ENCODE measurements at regions not wholly inside any gene's neighbourhood (a gene's known extent, or its start where the extent isn't known, plus 50 kb on each side); places are given as distances from the start of the nearest gene placed in this dataset.

GRCh38 chr10:20988357-20988983 is 91.4 kb upstream of the NEBL start:
- no peak for DNase-seq (ENCODE audit: low read depth in 2 of 2)

DNA sequence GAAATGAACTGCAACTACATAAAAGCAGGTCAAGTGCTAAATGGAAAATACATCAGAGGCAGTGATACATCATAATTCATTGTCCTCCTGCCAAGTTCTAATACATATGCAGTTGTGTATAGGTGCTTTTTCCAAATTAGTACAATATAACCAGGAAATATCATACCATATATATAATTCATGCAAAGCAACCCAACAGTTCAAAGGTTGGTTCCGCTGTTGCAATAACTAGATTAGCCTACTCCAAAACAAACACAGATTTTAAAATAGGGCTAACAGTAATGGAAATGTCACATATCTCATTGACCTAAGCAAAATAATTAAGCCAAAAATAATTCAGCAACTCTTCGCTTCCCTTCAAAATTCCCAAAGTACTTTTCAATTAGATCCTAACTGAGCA is 88.9 kb upstream of the NEBL start:
- DNase-seq (ENCODE audit: low read depth in 2 of 2) = no peak

DNA sequence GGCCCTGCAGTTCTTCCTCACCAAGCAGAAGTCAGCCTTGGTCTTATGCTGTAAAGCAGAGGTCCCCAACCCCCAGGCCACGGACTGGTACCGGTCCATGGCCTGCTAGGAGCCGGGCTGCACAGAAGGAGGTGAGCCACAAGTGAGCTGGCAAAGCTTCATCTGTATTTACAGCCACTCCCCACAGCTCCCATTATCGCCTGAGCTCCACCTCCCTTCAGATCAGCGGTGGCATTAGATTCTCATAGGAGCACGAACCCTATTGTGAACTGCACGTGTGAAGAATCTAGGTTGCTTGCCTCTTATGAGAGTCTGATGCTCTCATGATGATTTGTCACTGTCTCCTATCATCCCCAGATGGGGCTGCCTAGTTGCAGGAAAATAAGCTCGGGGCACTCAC is 87.6 kb upstream of the NEBL start:
- no peak for DNase-seq (ENCODE audit: low read depth in 2 of 2)

- no peak for DNase-seq (ENCODE audit: low read depth in 2 of 2)
Observed at GRCh38 chr10:20981419-20981953, 84.4 kb upstream of the NEBL start.

GRCh38 chr10:20978617-20979016 is 81.5 kb upstream of the NEBL start:
- DNase-seq (ENCODE audit: low read depth in 2 of 2) = no peak

DNA sequence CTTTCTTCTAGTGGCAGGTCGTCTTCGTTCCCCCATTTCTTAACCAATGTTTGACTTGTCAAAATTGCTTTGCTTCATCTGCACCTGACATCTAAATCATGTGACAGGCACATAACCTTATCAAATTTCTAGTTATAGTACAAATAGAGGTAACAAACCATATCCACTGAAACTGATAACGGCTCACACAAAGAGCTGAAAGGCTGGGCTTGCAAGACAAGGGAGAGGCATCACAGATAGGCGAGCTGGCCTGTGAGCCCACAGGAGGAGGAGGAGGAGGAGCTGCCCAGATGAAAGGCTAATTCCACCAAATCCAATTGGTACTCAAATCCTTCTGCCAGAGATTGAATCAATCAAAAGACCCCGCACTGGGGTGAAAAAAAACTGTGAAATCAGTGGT is 80.2 kb upstream of the NEBL start:
- DNase-seq (ENCODE audit: low read depth in 2 of 2) = no peak

GRCh38 chr10:20976891-20977290 is 79.8 kb upstream of the NEBL start:
- no peak for DNase-seq (ENCODE audit: low read depth in 2 of 2)

GRCh38 chr10:20976390-20976789 is 79.3 kb upstream of the NEBL start:
- no peak for DNase-seq (ENCODE audit: low read depth in 2 of 2)

GRCh38 chr10:20975236-20975635 is 78.1 kb upstream of the NEBL start:
- DNase-seq (ENCODE audit: low read depth in 2 of 2) = no peak

DNA sequence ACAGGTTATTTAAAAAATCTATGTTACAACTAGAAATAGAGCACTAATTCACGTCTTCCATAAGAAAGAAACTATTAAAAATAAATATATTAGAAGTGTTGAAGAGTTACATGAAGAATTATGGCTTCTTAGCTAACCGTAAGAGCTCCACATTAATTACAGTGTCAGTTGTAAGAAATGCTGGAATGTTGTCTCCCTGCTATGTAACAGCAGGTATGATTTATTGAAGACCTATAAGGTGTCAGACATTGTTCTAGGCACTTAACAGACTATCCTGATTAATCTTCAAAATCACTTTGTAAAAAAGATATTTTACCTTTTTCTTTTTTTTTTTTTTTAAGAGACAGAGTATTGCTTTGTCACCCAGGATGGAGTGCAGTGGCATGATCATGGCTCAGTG is 75.8 kb upstream of the NEBL start:
- no peak for DNase-seq (ENCODE audit: low read depth in 2 of 2)

GRCh38 chr10:20971901-20972300 is 74.8 kb upstream of the NEBL start:
- no peak for DNase-seq (ENCODE audit: low read depth in 2 of 2)

- DNase-seq (ENCODE audit: low read depth in 2 of 2) = no peak
Observed at GRCh38 chr10:20970708-20971107, 73.6 kb upstream of the NEBL start.

GRCh38 chr10:20970044-20970443 is 72.9 kb upstream of the NEBL start:
- no peak for DNase-seq (ENCODE audit: low read depth in 2 of 2)

- DNase-seq (ENCODE audit: low read depth in 2 of 2) = no peak
Observed at GRCh38 chr10:20966426-20966825, 69.3 kb upstream of the NEBL start.

DNA sequence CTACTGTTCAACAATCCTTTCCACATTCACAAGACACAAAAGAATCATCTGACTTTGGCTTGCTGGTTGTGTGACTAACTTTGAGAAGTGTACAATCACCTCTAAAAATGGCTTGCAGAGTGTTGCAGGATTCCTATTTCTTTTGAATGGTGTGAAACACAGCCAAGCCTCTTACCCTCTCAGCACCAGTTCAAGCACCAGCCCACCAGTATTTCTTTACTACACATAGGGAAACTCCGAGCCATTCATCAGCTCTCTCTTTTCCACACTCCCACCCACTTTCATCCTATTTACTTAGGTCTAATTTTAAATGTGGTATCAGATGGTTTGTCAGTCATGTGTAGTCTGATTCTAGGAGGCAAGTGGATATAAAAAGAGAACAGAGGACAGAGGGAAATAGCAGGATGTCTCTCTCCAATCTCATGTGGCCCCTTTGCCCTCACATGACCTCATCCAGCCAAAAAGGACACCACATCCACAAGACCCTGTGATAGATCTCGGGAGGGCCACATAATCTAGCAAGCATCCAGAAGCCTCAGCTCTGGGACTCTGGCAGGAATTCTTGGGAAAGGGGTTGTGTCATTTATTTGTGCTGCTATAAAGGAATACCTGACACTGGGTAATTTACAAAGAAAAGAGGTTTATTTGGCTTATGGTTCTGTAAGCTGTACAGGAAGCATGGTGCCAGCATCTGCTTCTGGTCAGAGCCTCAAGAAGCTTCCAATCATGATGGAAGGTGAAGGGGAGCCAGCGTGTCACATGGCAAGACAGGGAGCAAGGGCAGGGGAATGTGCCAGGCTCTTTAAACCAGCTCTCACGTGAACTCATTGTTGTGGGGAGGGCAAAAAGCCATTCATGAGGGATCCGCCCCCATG is 66.8 kb upstream of the NEBL start:
- DNase-seq (ENCODE audit: low read depth in 2 of 2) = no peak

DNA sequence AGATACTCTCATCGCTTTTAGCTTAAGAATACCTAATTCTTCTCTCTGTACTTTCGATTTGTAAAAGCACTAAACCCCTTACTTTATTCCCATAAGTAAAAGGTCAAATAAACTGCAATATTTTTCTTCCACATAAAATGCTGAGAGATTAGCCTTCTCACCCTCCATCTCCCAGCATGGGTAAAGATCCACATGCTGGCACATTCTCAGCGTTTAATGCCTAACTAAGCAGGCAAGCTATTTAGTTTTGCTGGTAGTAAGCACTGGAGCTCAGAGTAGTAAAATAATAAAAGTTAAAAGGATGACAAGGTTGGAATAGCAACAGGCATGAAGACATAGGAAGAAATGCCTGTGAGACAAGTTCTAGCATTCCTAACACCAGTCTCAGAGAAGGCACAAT is 65.9 kb upstream of the NEBL start:
- DNase-seq (ENCODE audit: low read depth in 2 of 2) = no peak

GRCh38 chr10:20962165-20962564 is 65.1 kb upstream of the NEBL start:
- no peak for DNase-seq (ENCODE audit: low read depth in 2 of 2)

DNA sequence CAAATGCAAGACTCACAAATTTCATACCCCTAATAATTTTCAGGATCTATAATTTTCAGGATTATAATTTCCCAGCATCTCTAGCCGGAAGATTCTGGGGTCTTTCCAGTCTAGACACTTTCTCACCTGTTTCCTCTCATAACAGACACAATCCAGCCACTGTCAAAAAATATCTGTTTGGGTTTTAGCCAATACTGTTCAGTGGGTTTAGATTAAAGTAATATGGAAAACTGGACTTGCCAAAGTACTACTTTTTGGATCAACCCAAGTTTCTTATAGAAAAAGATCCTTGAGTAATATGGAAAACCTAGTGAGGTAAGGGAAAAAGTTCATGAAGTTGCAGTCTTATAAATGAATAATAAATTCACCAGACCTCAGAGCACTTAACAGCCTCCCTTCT is 62.1 kb upstream of the NEBL start:
- DNase-seq (ENCODE audit: low read depth in 2 of 2) = no peak

DNA sequence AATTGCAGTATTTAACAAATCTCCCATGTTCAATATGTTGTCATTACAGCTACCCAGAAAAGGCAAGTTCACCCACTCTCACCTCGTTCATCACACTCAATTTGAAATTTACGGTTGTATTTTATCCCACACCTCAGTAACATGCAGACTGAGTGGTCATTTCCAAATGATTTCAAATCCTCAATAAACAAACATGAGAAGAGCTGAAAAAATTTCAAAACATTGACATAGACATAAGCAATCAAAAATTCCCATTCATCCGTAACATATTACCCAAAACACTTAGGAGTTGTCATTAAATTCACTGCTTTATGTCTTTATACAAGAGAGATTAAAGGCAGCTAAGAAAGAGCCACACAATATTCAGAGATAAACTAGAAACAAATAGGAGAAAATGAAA is 61.7 kb upstream of the NEBL start:
- DNase-seq (ENCODE audit: low read depth in 2 of 2) = no peak

DNA sequence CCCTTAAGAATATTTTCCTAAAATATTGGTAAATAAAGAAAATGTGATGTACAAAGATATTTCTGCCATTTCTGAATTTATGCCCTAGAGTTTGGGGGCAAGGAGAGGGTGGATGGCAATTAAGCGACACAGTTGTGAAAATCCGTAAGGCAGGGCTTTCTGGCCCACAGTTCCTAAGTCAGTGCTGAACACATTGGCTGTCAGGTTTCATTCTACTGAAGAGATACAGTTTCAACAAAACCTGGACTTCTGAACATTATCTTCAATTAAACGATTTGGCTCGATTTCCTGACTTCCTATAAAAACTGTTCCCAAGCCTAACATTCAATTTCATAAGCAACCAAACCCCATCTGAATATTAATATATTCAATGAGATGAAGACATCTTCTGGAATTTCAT is 61.1 kb upstream of the NEBL start:
- no peak for DNase-seq (ENCODE audit: low read depth in 2 of 2)

DNA sequence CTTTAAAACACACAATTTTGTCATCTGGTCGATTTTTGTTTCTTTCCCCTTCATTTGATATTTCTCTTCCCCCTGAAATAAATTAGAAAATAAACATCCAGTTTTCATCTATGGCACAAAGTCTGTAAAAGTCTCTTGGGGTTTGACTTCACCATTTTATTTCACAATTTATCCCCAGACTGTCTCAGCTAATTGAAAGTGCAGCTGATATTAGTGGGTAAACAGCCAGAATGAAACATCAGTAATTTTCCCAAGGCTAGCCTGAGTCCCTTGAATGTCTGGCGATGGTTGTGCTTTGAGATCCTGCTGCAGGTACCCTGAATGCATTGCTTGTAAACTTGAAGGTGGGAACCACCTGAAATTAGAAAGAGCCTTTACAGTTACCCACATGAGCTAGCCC is 60.6 kb upstream of the NEBL start:
- DNase-seq (ENCODE audit: low read depth in 2 of 2) = no peak

DNA sequence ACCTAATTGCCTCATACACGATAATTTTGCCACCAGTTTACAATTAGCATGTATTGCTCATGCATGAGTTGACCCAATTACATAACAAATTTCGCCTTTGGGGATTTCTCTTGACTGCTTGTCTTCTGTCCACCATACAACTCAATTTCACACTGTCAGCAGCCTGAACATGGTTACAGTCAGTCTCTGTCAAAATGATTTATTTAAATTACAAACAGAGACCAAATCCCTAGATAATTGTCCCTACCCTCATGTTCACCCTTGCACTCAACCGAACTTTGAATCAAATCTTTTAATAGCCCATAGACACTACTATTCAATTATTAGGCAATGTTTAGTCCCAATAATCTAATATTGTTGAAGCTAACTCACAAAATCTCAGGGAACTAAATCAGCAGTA is 59.7 kb upstream of the NEBL start:
- DNase-seq (ENCODE audit: low read depth in 2 of 2) = no peak

- no peak for DNase-seq (ENCODE audit: low read depth in 2 of 2)
Observed at GRCh38 chr10:20955355-20955893, 58.3 kb upstream of the NEBL start.
